HG02610 (cell line): ENCODE measurements at regions not wholly inside any gene's neighbourhood (a gene's known extent, or its start where the extent isn't known, plus 50 kb on each side); places are given as distances from the start of the nearest gene placed in this dataset.
A peak's percentile ranks its signal among the peaks of the same experiment; 100 is the strongest.

Source experiments
- ATAC-seq: cut with Tn5 transposase; IDR thresholded peaks from one replicate; pipeline ENCODE4 v1.9.1; 2021; ENCODE audit warnings: mild to moderate bottlenecking, moderate library complexity; ENCODE audit not compliant: unreplicated experiment

GRCh38 chrX:7789200-7789599 is 53.8 kb upstream of the VCX start:
- ATAC-seq: no peak

GRCh38 chrX:7788334-7788733 is 54.6 kb upstream of the VCX start:
- no peak for ATAC-seq

- ATAC-seq: no peak
Measured at GRCh38 chrX:7787714-7788113, 55.3 kb upstream of the VCX start.

GRCh38 chrX:7784580-7784979 is 58.4 kb upstream of the VCX start:
- ATAC-seq: no peak

- no peak for ATAC-seq
Measured at GRCh38 chrX:7779644-7780043, 63.3 kb upstream of the VCX start.

GRCh38 chrX:7775987-7776386 is 67.0 kb upstream of the VCX start:
- ATAC-seq: no peak

- no peak for ATAC-seq
Measured at GRCh38 chrX:7771788-7772438, 71.1 kb upstream of the VCX start.

- no peak for ATAC-seq
Measured at GRCh38 chrX:7759830-7760229, 83.1 kb upstream of the VCX start.

- no peak for ATAC-seq
Measured at GRCh38 chrX:7746856-7747255, 96.1 kb upstream of the VCX start.

GRCh38 chrX:7730071-7730470 is 112.9 kb upstream of the VCX start:
- ATAC-seq: no peak

- no peak for ATAC-seq
Measured at GRCh38 chrX:7720519-7720918, 122.5 kb upstream of the VCX start.

GRCh38 chrX:7714351-7714750 is 128.6 kb upstream of the VCX start:
- ATAC-seq: no peak

- ATAC-seq: no peak
Measured at GRCh38 chrX:7711167-7711566, 131.8 kb upstream of the VCX start.

- ATAC-seq: no peak
Measured at GRCh38 chrX:7709845-7710244, 133.1 kb upstream of the VCX start.

GRCh38 chrX:7706032-7706431 is 136.9 kb upstream of the VCX start:
- no peak for ATAC-seq

GRCh38 chrX:7704205-7704604 is 138.8 kb upstream of the VCX start:
- ATAC-seq: no peak

GRCh38 chrX:7698248-7698647 is 144.7 kb upstream of the VCX start:
- no peak for ATAC-seq

GRCh38 chrX:7690842-7691241 is 152.1 kb upstream of the VCX start:
- no peak for ATAC-seq

- ATAC-seq: peak; percentile 49
Measured at GRCh38 chrX:7689791-7690412, 153.1 kb upstream of the VCX start.

GRCh38 chrX:7680181-7680580 is 162.8 kb upstream of the VCX start:
- no peak for ATAC-seq

GRCh38 chrX:7654316-7654715 is 188.7 kb upstream of the VCX start:
- ATAC-seq: no peak

- no peak for ATAC-seq
Measured at GRCh38 chrX:7647831-7648230, 195.1 kb upstream of the VCX start.

- ATAC-seq: no peak
Measured at GRCh38 chrX:7641141-7641540, 201.8 kb upstream of the VCX start.
